ENCODE measurements at regions not wholly inside any gene's neighbourhood (a gene's known extent, or its start where the extent isn't known, plus 50 kb on each side); places are given as distances from the start of the nearest gene placed in this dataset.
"Not testable (repeated sequence)": the region's sequence is repeated elsewhere in the genome, so short reads cannot be mapped to it uniquely, and the experiment has no call there.

DNA sequence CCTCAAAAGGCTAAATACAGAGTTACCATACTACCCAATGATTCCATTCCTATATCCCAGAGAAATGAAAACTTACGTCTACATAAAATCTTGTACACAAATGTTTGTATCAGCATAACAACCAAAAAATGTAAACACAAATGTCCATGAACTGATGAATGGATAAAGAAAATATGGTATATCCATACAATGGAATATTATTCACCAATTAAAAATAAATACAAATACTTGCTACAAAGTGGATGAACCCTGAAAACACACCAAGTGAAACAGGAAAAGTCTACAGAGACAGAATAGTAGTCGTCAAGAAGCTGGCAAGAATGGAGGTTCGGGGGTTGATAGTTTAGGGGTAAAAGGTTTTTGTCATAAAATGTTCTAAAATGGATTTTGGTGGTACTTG lies 54.0 kb upstream of the ANKRD28 start:
- DNase-seq (ENCODE audit: low read depth) = no peak

DNA sequence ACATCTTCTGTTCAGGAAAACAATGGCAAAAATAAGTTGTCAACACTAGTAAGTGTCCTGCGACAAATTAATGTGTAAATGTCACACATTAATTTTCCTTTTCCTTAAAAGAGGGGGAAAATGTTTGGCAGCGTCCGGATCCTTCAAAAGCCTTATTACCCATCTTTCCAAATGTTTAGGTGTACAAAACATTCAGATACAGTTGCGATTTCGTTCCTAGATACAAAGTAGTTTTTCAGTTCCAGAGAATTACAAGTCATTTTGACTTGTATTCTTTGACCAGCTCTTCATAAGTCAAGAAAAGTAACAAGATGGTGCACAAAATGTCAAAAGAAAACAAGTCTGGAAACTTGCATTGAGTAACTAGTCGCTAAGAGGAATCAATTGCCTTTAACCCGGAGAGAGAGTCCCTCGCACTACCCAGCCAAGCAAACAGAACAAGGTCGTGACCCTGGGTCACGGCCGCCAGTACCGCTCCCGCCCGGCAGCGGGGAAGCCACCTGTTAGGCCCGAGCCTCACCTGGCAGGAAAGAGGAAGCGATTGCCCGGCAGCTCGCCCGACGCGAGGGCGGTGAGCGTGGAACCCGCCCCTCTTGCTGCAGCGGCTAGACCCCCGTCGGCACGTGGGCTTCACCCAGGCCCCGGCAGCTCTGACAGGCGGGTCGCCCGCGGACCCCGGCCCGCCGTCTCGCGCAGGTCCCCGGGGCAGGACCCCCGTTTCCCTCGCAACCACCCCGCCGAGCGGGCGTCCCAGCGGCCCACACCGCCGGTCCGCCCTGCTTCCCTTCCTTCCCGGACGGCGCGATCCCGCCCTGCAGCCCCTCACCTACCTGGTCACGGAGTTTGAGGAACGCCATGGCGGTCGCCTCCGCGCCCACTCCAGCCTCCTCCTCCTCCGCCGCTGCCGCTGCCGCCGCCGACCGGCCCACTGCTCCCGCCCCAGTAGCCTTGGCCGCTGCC lies 61.0 kb upstream of the ANKRD28 start:
- DNase-seq (ENCODE audit: low read depth) = peak; percentile 12

DNA sequence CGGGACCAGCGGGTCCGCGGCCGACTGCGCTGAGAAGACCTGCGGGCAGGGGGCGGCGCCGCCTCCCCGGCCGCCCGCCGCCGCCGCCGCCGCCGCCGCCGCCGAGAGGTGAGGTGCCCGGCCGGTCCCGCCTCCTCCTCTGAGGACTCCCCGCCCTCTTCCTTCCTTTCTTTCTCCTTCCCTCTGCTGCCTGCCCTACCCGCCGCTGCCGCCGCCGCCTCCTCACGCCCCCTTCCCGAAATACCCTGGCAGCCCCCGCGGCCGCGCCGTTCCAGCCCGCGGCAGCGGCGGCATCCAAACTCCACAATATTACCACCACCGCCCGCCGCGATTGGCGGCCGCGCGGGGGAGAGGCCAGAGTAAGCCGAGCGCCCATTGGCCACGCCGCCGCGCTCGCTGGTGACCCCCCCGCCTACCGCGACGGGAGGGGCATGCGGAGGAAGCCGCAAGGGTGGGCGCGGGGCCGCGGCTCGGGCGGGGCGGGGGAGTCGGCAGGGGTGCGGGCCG lies 61.8 kb upstream of the ANKRD28 start:
- DNase-seq (ENCODE audit: low read depth) = peak; percentile 90

DNA sequence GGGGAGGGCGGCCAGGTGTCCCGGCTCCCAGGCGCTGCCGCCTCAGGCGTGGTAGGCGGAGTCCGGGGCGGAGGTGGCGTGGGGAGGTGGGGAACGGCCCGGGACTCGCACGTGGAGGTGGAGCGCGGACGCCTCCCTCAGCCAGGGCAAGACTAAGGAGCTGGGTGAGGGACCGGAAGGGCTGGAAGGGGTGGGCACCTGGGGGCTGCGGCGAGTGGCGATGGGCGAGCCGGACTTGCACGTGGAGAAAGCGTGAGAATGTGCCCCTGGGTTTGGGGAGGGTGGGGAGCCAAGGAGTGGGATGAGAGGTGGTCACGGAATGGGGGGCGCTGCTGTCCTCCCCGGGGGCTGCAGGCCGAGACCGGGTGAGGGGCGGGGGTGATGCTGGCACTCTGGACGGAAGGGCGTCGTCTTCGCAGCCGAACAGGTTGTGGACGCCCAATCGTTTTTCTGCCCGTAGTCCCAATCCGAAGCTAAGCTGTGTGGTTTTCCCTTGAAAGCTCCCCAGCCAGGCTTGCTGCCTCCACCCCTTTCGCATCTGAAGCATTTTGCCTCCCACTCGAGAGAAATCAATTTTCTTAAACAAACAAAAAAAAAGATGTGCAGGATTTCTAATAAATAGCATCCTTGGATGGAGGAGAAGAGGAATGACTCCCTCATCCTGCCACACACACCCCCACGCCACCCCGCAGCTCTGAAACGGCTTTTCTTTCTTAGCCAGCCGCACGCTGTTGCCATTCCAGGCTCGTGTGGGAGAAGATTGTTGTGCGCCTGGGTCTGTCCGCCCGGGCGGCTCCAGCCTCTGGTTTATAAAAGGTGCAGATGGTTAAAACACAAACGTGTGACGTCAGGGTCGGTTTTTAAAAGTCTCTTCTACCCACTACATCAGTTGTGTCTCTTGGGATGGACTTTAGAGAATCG lies 62.5 kb upstream of the ANKRD28 start:
- peak; percentile 58 for DNase-seq (ENCODE audit: low read depth)

DNA sequence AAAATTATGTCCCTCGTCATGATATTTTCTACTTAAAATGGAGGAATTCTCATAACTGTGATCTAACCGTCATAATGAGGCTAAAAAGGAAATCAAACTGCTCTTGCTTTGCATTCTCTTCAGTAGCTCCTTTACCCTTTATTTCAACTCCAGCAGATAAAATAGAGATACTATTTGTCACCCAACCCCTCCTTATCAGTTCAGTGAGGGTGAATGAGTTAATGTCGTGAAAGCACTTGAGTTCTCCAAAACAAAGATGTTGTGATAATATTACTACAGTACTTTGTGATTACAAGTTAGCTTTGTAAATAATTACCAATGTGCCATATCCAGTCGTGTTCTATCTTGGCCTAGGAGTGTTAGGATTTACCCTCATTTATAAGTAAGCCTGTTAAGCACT lies 63.4 kb upstream of the ANKRD28 start:
- DNase-seq (ENCODE audit: low read depth) = no peak

DNA sequence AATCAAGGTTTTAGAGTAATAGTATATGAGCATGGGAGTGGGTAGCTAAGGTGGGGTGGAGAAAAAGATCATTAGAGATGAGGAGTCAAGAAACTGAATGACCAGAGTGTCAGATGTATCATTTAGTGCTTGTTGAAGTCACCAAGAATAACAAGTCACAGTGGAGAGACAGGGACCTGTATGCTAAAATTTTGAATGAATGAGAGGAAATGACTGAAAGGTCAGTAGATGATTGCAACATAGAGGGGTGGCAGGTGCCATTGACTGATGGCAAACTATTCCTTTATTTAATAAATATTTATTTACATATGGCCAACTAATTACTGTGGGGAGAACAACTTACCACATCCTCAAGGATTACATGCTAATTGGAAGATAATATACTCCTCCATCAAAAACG lies 75.0 kb upstream of the ANKRD28 start:
- DNase-seq (ENCODE audit: low read depth) = no peak

DNA sequence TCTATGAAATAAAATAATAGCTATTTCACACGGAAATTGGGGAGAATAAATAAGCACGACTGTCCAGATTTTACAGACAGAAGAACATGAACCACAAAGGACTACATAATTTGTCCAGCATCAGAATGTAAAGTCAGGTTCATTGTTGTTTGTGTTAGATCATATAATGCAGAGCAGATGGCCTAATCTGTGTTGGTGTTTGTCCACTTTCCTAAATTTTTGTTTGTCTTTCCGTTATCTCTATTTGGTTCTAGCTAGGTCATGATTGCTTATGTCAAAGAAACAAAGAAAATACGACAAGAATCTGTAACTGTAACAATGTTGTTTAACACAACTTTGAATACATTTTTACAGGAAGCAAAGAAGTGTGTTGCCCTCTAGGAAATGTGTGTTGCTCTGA lies 75.6 kb upstream of the ANKRD28 start:
- DNase-seq (ENCODE audit: low read depth) = no peak

DNA sequence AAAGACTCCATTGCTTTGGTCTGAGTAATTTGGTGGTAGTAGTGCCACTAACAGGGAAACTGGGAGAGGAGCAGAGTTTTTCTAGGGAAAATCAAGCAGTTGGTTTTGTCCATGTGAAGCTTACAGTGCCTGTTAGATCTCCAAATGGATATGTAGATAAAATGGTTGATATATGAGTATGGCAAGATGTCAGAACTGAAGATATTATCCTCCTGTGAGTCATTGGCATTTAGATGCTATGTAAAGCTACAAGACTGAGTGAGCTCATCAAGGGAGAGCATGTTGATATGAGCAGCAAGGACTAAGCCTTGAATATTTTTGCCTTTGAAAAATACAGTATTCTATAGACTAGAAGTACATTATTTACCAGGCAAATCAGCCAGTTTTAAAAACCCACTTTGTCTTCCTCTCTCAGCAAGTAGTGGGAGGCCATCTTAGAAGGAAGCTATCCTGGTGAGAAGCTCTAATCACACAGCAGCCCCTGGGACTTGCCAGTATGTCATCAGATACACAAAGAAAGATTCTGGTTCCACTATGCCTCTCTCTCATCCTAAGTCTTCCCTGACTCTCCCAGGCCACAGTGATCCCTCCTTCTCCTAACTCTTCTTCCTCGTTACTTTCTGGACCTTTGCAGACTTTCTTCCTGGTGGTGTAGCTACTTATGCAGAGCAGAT lies 77.4 kb upstream of the ANKRD28 start:
- no peak for DNase-seq (ENCODE audit: low read depth)

DNA sequence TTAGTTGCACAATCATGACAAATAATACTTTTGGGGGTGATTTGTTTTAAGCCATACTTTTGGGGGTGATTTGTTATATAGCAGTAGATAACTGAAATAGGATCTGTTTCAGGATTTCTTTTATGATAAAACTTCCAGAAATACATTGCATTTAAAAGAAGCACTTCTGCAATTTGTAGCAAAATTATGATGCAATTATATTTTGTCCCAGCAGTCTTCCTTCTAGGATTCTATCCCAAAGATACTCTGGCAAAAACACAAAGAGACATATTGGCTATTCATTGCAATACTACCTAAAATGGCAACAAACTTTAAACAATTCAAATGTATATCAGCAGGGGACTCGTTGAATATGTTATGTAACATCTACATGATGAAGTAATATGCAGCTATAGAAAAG lies 78.9 kb upstream of the ANKRD28 start:
- DNase-seq (ENCODE audit: low read depth) = no peak

DNA sequence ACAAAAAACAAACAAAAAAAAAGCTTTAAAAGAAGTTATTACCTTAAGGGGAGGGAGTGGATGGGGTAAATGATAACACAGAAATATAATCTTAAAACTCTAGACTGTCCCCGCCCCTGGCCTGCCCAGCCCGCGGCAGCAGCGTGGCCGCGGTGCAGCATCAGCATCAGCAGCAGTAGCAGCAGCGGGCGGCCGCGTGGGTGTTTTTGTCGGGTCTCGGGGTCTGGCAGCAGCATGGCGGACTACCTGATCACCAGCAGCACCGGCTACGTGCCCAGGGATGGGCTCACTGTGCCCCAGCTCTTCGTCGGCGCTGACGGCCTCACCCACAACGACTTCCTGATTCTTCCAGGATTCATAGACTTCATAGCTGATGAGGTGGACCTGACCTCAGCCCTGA lies 80.0 kb upstream of the ANKRD28 start:
- no peak for DNase-seq (ENCODE audit: low read depth)

DNA sequence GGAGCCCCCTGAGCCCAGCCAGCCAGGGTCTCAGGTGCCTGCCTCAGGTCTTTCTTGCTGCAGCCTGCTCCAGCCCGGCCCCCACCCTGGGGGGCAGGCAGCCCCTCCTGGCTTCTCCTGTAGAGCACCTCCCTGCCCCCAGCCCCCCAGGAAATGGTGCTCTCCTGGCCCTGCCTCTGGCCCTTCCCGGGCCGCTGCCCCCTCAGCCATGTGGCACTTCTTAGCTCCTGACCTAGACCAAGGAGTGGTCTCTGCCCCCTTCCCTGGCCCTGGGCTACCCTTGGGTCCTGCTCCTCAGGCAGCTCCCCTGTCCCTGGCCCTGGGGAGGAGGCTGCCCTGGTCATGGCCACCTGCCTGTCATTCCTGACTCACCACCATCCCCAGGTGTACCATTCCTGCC lies 82.0 kb upstream of the ANKRD28 start:
- not testable (repeated sequence) for DNase-seq (ENCODE audit: low read depth)

DNA sequence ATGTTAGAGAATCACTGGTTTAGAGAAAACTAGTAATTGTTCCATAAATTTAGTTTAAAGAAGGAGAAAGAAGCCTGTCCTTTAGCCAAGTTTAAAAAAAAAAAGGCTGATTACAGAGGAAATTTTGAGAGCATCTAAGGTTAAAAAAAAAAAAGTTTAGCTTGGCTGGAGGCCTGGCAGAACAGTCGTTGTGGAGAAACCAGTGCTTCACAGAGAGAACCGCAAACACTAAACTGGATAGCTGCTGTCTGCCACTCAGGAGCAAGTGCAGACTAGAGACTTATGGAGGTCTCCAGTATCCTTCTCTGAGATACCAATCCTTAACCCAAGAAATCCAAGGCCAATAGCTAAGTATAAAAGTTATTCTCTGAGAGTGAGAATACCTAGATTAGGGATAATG lies 84.8 kb upstream of the ANKRD28 start:
- DNase-seq (ENCODE audit: low read depth) = no peak

DNA sequence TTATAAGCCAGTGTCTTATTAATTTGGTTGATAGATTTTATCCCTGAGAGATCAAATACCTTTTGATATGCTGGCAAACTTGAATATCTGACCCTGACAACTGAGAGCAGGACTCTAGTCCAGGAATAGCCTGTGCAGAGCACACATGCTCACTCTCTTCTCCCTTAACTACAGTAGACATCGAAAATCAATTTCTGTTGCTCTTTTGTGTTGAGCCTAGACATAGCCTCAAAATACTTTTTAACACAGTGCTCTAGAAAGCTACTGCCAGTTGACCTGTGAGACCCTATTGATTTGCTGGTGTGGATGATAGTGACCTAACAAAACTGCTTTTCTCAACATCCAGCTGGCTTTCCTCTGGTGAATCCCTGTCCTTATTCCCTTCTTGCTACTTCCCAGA lies 86.4 kb upstream of the ANKRD28 start:
- DNase-seq (ENCODE audit: low read depth) = no peak

DNA sequence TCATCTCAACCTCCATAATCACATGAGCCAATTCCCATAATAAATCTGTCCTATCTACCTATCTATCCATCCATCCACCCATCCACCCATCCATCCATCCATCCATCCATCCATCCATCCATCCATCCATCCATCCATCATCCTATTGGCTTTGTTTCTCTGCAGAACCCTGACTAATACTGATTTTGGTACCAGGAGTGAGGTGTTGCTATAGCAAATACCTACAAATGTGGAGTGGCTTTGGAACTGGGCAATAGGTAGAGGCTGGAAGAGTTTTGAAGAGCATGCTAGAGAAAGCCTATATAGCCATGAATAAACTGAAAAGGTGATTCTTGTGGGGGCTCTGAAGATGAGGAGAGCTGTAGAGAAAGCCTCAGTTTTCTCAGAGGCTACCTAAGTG lies 88.7 kb upstream of the ANKRD28 start:
- no peak for DNase-seq (ENCODE audit: low read depth)

DNA sequence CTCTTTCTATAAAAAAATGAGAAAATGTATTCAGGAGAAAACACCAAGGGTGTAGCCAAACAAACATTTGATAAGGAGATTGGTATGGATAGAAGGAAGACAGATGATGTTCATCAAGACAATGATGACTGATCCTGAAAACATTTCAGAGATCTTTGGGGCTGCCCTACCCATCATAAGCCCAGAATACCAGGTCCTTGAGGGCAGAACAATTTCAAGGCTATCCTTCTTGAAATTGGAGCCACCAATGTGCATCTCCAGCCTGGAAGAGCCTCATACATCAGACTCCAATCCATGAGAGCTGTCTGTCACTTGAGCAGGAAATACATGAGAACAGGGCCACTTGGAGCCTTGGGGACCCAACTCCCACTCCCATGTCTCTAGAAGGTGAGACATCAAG lies 89.5 kb upstream of the ANKRD28 start:
- no peak for DNase-seq (ENCODE audit: low read depth)

DNA sequence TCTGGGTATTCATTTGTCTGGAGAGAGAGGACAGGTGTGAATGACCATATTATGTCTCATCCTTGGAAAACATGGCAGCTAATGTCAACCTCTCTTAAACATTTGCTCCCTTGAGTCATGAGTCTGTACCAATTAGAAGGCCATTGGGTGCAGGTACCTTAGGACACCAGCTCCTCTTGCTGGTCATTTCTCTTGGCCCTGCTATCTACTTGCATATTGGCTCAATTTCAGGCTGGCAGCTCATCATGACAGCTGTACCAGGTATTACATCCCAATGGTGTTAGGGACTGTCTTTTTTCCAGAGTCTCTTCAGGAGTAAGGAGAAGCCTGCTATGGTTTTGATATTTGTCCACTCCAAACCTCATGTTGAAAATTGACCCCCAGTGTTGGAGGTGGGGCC lies 92.2 kb upstream of the ANKRD28 start:
- peak; percentile 14 for DNase-seq (ENCODE audit: low read depth)

DNA sequence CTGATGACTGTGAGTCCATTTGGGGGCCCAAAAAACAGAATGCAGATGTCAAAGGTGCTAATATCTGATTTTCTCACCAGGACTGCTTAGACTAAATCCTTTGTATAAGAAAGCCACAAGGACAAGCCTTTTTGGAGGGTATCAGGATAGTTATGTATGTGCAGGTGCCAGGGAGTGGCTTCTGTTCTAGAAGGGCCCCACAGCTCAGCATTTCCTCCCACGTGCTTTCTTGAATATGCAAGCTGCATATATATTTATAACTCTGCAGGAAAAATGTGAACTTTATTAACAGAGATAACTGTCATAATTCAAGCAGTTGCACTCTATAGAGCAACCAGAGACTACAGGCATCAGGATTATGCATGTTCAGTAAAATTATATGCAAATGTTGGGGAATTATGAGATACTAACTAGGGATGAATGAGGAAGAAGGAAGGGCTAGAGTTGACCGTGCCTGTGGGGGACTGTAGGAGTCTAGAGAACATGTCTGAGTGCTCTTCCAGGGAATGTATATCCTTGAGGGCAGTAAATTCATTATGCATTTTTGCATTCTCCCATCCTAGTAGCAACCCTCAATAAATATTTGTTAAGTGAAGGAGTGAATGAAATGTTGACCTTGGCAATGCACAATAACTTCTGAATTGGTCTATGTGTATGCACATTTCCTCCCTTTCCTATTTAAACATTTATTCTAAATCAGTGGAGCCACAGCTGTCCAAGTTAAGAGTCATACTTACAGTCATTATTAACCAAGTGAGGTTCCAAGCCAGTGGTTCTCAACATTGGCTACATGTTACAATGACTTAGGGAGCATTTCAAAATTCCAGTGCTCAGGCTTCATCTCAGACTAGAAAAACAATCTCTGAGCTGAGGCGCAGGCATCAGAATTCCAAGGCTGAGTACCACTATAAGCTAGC lies 94.8 kb upstream of the ANKRD28 start:
- DNase-seq (ENCODE audit: low read depth) = no peak

DNA sequence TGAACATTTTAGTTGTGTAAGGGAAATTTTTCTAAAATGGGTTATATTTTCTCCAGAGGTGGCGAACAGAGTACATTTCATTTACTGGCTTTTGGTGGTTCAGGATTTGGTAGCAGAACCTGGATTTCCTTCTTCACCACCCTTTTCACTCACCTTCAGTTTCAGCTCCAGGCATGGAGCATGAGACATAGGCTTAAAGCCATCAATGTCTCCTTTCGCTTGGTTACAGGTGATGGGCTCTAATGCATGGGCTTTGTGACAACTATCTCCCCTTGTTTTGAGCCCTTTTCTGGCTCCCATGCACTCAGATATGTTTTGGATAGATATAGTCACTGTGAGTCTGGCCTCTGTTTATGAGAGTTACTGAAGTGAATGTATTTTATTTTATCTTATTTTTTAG lies 96.6 kb upstream of the ANKRD28 start:
- no peak for DNase-seq (ENCODE audit: low read depth)

DNA sequence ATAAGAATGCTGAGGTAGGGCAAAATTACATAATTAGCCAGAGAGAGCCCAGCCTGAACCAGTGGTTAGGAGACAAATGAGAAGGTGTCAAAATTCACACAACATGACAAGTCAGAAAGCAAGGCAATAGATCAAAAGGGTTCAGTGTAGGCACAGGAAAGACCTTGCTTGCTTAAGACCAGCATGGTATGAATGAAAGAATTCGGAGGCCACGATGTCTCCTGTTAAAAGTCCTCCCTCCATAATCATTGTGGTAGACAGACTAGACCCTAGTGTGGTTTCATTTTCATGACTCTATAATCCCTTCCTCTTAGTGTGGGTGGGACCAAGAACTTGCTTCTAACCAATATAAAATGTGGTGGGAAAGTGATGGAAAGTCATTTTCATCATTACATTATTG lies 98.7 kb upstream of the ANKRD28 start:
- no peak for DNase-seq (ENCODE audit: low read depth)

DNA sequence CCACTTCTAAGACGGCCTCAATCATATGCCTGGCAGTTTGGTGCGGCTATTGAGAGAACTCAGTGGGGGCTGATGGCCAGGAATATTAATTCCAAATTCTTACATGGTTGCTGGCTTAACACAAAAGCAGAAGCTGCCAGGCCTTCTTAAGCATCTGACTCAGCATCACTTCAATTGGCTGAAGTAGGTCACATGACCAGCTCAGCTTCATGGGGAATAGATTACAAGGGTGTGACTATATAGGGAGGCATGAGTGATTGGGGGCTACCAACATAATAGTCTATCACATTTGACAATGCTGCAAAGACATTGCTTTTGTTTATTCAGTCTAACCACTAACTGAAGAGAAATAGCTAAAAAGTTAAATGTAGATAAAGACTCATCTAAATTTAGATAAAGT lies 101.6 kb upstream of the ANKRD28 start:
- peak; percentile 56 for DNase-seq (ENCODE audit: low read depth)
